ENCODE measurements at regions not wholly inside any gene's neighbourhood (a gene's known extent, or its start where the extent isn't known, plus 50 kb on each side); places are given as distances from the start of the nearest gene placed in this dataset.
"Not testable (repeated sequence)": the region's sequence is repeated elsewhere in the genome, so short reads cannot be mapped to it uniquely, and the experiment has no call there.

GRCh38 chr5:13335026-13335425 is 609.5 kb downstream of the DNAH5 start:
- not testable (repeated sequence) for TF ChIP-seq EZH2 (IDR thresholded peaks at IDR 0.05; ENCODE audit: low read length, missing control alignments); CTCF (conservative IDR thresholded peaks at IDR 0.05 in 1 of 2, IDR thresholded peaks at IDR 0.05 in 1 of 2; ENCODE audit: low read depth in 1 of 2, low read length in 2 of 2)

All from fibroblast of lung (primary cell).